GM10248 (cell line): ENCODE measurements at regions not wholly inside any gene's neighbourhood (a gene's known extent, or its start where the extent isn't known, plus 50 kb on each side); places are given as distances from the start of the nearest gene placed in this dataset.

Experiments used
- CTCF ChIA-PET: fragments of 300-600 bp; sonication (Branson Sonifier 250); formaldehyde crosslinking; extraction: SDS; loops from one replicate; lab custom pipeline; 2021; ENCODE audit warnings: antibody characterized with exemption; lab: Yijun Ruan, JAX
- POLR2A ChIA-PET: fragments of 350-650 bp; sonication (Branson Sonifier 250); formaldehyde crosslinking; extraction: SDS; loops from one replicate; lab custom pipeline; 2020; ENCODE audit warnings: antibody characterized with exemption; lab: Yijun Ruan, JAX
- DNase-seq: peaks from one replicate; pipeline ENCODE4 v3.0.0; 2012; ENCODE audit errors: extremely low spot score
- CTCF ChIP-seq: IDR thresholded peaks from 2 replicates; pipeline ENCODE4 v1.5.1; 2012; ENCODE audit warnings: mild to moderate bottlenecking, low read depth; ENCODE audit errors: extremely low read depth, missing control alignments, control extremely low read depth

- POLR2A ChIA-PET: no interaction called here
- CTCF ChIA-PET: no interaction called here
- no peak for DNase-seq
- no peak for TF ChIP-seq CTCF
Measured at GRCh38 chr22:22946131-22946530, 58.5 kb downstream of the IGLL5 start.

DNA sequence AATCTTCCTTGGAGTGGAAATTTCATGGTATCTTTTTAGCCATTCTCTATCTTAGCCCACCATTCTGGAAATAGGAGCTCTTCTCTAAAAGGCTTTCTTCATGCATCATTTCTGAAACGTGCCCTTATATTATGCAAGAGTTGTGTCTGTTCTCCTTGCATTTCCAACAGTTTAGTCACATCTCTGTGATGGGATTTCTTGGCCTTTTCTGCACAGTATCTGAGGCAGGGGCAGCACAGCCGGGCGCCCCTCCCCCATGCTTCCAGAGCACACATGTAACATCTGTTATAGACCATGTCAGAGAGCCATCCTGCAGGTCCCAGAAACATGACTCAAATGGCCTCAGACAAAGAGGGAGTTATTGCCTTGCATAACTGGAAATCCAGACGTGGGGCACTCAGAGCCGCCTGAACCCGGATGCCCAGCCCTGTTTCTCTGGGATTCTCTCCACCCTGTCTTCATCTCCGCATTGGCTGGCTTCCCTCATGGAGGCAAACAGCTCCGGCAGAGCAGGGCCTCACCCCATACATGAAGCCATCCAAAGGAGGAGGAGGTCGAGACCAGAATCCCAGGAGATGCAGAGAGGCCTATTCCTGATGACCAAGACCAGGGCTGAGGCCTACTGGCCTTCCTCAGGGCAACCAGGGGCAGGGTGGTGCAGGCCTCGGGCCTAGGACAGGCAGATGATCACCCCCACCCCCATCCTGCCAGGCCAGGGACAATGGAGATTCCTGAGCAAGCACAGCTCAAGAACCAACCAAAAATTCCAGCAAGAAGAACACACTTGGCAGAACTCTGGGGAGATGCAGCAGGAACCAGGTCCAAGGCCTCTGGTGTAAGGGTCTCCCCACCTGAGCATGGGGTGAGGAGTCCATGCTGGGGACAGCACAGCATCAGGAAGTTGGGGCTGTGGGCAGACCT lies 61.3 kb downstream of the IGLL5 start:
- CTCF ChIA-PET: interaction anchor here (1.0 to 4.7 kb wide), 5 partner anchors 11 to 179 kb away, joined by 3 to 27 read pairs (median 5); no protein-coding TSS in a partner anchor
- no peak for TF ChIP-seq CTCF
- peak; percentile 2 for DNase-seq
- POLR2A ChIA-PET: no interaction called here

GRCh38 chr22:22949953-22950352 lies 62.3 kb downstream of the IGLL5 start:
- DNase-seq: peak; percentile 2
- ChIA-PET POLR2A (interaction anchor here (0.6 kb wide), 1 partner anchor 306 kb away, joined by 3 read pairs; no protein-coding TSS in a partner anchor), CTCF (interaction anchor here (1.1 to 4.7 kb wide), 8 partner anchors 8 to 180 kb away, joined by 3 to 27 read pairs (median 5); no protein-coding TSS in a partner anchor)
- no peak for TF ChIP-seq CTCF

GRCh38 chr22:22951035-22951434 lies 63.4 kb downstream of the IGLL5 start:
- POLR2A ChIA-PET: no interaction called here
- no peak for TF ChIP-seq CTCF
- DNase-seq: no peak
- CTCF ChIA-PET: interaction anchor here (0.9 to 4.7 kb wide), 9 partner anchors 8 to 177 kb away, joined by 3 to 27 read pairs (median 4); no protein-coding TSS in a partner anchor

DNA sequence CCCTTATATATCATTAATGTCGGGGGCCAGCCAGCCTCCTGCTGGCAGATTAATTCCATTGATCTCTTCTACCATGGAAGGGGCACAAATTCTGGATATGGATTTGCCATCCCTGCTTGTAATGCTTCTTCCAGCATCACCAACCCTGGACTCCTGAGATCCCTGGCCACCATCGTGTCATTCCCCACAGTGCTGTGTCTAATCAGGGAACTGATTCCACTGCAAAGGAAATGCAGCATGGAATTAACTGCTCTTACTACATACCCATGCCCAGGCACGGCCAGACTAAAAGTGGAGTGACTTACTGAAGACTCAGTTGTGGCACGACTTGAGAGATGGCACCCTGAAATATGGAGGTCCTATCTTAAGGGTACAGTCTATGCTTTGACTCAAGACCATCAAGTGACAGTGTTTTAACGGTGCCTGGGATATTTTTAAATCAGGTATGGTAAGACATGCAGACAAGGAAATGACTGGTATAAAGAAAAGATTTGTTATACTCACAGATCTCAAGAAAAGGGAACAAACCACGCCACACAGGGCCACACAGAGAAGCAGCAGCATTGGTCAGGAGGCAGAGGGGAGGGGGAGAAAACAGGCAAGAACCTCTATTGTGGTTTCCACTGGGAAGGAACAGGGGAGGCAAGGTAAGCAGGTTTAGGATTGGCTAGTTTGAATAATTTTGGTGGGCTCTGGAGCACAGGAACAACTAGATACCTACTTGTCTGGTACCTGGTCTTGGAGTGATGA lies 65.1 kb downstream of the IGLL5 start:
- no peak for DNase-seq
- ChIA-PET CTCF (interaction anchor here (1.1 to 9.0 kb wide), 5 partner anchors 70 to 207 kb away, joined by 3 to 390 read pairs (median 107); partner anchors contain the start of gene IGLL5), POLR2A (no interaction called here)
- TF ChIP-seq CTCF: no peak

GRCh38 chr22:22953791-22954190 lies 66.2 kb downstream of the IGLL5 start:
- ChIA-PET CTCF (interaction anchor here (0.8 to 9.7 kb wide), 22 partner anchors 12 to 490 kb away, joined by 3 to 390 read pairs (median 14); partner anchors contain the start of genes IGLL5, RAB36 and RSPH14), POLR2A (no interaction called here)
- no peak for DNase-seq
- no peak for TF ChIP-seq CTCF
